ENCODE measurements at regions not wholly inside any gene's neighbourhood (a gene's known extent, or its start where the extent isn't known, plus 50 kb on each side); places are given as distances from the start of the nearest gene placed in this dataset.

DNA sequence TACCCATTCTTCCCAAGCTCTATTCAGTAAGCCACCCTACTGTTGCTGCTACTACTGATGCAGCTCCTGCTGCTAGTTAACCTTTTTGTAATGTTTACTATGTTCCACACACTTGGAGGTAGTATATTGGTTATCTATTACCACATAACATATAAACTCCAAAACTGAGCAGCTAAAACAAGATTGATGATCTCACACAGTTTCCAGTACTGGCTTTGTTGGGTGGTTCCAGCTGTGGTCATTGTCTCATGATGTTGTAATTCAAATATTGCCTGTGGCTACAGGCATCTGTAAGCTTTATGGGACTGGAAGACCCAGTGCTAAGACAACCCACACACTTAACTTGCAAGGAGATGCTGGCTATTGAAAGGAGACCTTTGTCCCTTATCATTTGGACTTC lies 556.2 kb upstream of the SUCLG2 start:
- intact Hi-C loops (cut with DNase I; ENCODE audit: low total_unique reads) = no loop called here
- DNase-seq = no peak

DNA sequence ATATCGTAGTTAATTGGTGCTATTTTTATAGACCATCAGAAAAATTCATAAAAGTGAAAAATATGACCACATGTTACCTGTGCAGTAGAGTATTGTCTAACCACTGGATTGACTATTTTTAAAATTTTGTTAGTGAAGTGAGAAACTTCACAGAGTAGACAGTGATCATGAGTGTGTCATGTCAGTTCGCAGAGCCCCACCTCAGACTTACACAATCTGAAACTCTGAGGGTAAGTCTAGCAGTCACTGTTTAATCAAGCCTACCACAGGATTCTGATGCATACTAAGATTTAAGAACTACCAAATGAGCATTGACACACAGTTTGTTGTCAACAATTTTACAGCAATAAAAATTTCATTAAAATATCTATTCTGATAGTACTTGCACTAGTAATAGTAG lies 552.9 kb upstream of the SUCLG2 start:
- DNase-seq = no peak
- H3K36me3 ChIP-seq = no peaks in the 10 kb centered on the region
- H3K27ac ChIP-seq = no peak overlapping the region
- TF ChIP-seq POLR2AphosphoS5 (IDR thresholded peaks at IDR 0.05) = no peak
- TF ChIP-seq CTCF (IDR thresholded peaks at IDR 0.05) = no peak
- no peak for TF ChIP-seq POLR2A (IDR thresholded peaks at IDR 0.05)
- TF ChIP-seq EP300 (IDR thresholded peaks at IDR 0.05) = no peak
- no peak overlapping the region for H3K4me3 ChIP-seq
- H3K4me1 ChIP-seq = no peaks in the 10 kb centered on the region
- 63 to 80% (median 72%) methylated on average over 2 of the region's 2 CpGs for WGBS, 5 donors
- peaks cover 0 to 26% (median 9%) of the 10 kb centered on the region in 4 donors for H3K9me3 ChIP-seq
- intact Hi-C loops (cut with DNase I; ENCODE audit: low total_unique reads) = no loop called here
- H3K27me3 ChIP-seq = no peaks in the 10 kb centered on the region

More for the DNA sequence above, 556.2 kb upstream of the SUCLG2 start:
- no peaks in the 10 kb centered on the region for H3K27me3 ChIP-seq
- no peaks in the 10 kb centered on the region for H3K36me3 ChIP-seq
- TF ChIP-seq CTCF (IDR thresholded peaks at IDR 0.05) (no peak), POLR2AphosphoS5 (IDR thresholded peaks at IDR 0.05) (no peak), POLR2A (IDR thresholded peaks at IDR 0.05) (no peak), EP300 (IDR thresholded peaks at IDR 0.05) (no peak)
- H3K4me3 ChIP-seq = no peak overlapping the region
- H3K9me3 ChIP-seq = peaks cover 0 to 7% (median 0%) of the 10 kb centered on the region in 4 donors
- no peaks in the 10 kb centered on the region for H3K4me1 ChIP-seq
- H3K27ac ChIP-seq = no peak overlapping the region

DNA sequence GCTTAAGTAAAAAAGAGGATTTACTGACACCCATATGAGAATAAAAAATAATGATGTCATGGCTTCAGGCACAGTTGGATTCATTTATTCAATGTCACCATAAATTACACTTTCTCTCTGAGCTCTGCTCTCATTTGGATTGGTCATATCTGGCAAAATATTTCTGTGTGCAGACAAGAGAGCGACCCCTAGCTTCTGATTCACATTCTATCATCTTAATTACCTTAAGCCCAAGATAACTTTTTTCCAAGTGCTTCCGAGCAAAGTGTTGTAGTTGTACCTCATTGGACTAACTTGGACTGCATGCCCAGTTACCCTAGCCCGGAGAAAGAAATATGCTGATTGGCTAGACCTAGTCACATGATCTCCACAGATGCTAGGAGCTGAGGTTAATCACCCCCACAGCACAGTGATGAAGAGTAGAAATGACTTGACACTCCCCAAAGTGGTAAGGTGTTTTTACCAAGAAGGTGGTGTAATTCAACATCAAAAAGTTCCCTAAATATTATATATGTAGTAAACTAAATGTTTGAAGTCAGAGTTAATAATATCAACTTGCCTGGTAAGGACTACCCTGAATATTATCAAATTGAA lies 552.2 kb upstream of the SUCLG2 start:
- intact Hi-C loops (cut with DNase I; ENCODE audit: low total_unique reads) = no loop called here
- Histone ChIP-seq H3K36me3 (no peaks in the 10 kb centered on the region), H3K27ac (no peak overlapping the region), H3K4me3 (no peak overlapping the region), H3K4me1 (no peaks in the 10 kb centered on the region), H3K27me3 (no peaks in the 10 kb centered on the region), H3K9me3 (peaks cover 0 to 26% (median 9%) of the 10 kb centered on the region in 4 donors)
- WGBS, 5 donors = 71 to 86% (median 79%) methylated on average over 3 of the region's 3 CpGs
- TF ChIP-seq CTCF (IDR thresholded peaks at IDR 0.05) (no peak), EP300 (IDR thresholded peaks at IDR 0.05) (no peak), POLR2AphosphoS5 (IDR thresholded peaks at IDR 0.05) (no peak), POLR2A (IDR thresholded peaks at IDR 0.05) (no peak)
- DNase-seq = no peak

DNA sequence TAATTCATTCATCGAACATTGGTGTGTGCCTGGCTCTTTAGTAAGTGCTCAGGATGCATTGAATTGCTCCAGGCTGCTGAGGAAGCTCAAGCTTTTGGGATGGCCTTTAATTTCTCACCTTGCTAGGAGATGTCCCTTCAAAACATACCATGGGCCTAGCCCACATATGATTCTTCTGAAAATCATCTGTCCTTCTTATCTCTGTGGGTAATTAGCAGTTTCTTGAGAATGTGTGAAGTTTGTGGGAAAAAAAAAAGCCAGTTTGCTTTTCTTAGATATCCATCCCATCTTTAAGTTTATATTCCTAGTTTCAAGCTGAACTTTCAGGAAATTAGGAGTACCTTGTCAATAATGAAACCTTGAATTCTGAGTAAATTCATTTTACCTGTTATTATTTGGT lies 532.3 kb upstream of the SUCLG2 start:
- TF ChIP-seq EP300 (IDR thresholded peaks at IDR 0.05) = no peak
- TF ChIP-seq POLR2AphosphoS5 (IDR thresholded peaks at IDR 0.05) = no peak
- TF ChIP-seq POLR2A (IDR thresholded peaks at IDR 0.05) = no peak
- no peak for TF ChIP-seq CTCF (IDR thresholded peaks at IDR 0.05)
- H3K36me3 ChIP-seq = no peaks in the 10 kb centered on the region
- H3K27me3 ChIP-seq = no peaks in the 10 kb centered on the region
- H3K9me3 ChIP-seq = peaks cover 0 to 7% (median 1%) of the 10 kb centered on the region in 4 donors
- no peak for DNase-seq
- H3K4me1 ChIP-seq = no peaks in the 10 kb centered on the region
- H3K4me3 ChIP-seq = no peak overlapping the region
- 76 to 96% (median 88%) methylated on average over 1 of the region's 1 CpG for WGBS, 5 donors
- intact Hi-C loops (cut with DNase I; ENCODE audit: low total_unique reads) = no loop called here
- H3K27ac ChIP-seq = no peak overlapping the region
